ENCODE measurements at regions not wholly inside any gene's neighbourhood (a gene's known extent, or its start where the extent isn't known, plus 50 kb on each side); places are given as distances from the start of the nearest gene placed in this dataset.

GRCh38 chr3:117195034-117195433 lies 485.5 kb downstream of the TUSC7 start:
- DNase-seq (ENCODE audit: low spot score): no peak
- no peak for TF ChIP-seq CTCF (IDR thresholded peaks at IDR 0.05; ENCODE audit: extremely low read depth, missing control alignments)

GRCh38 chr3:117200962-117201361 lies 491.4 kb downstream of the TUSC7 start:
- DNase-seq (ENCODE audit: low spot score): no peak
- TF ChIP-seq CTCF (IDR thresholded peaks at IDR 0.05; ENCODE audit: extremely low read depth, missing control alignments): no peak

GRCh38 chr3:117201901-117202774 lies 492.6 kb downstream of the TUSC7 start:
- no peak for DNase-seq (ENCODE audit: low spot score)
- no peak for TF ChIP-seq CTCF (IDR thresholded peaks at IDR 0.05; ENCODE audit: extremely low read depth, missing control alignments)

- no peak for TF ChIP-seq CTCF (IDR thresholded peaks at IDR 0.05; ENCODE audit: extremely low read depth, missing control alignments)
- DNase-seq (ENCODE audit: low spot score): no peak
Observed at GRCh38 chr3:117217355-117217754, 507.8 kb downstream of the TUSC7 start.

- no peak for DNase-seq (ENCODE audit: low spot score)
- TF ChIP-seq CTCF (IDR thresholded peaks at IDR 0.05; ENCODE audit: extremely low read depth, missing control alignments): no peak
Observed at GRCh38 chr3:117217760-117218316, 508.3 kb downstream of the TUSC7 start.

- no peak for TF ChIP-seq CTCF (IDR thresholded peaks at IDR 0.05; ENCODE audit: extremely low read depth, missing control alignments)
- DNase-seq (ENCODE audit: low spot score): no peak
Observed at GRCh38 chr3:117218641-117219048, 509.1 kb downstream of the TUSC7 start.

GRCh38 chr3:117219296-117219695 lies 509.7 kb downstream of the TUSC7 start:
- no peak for TF ChIP-seq CTCF (IDR thresholded peaks at IDR 0.05; ENCODE audit: extremely low read depth, missing control alignments)
- no peak for DNase-seq (ENCODE audit: low spot score)

All from GM20000 (cell line).